ENCODE measurements at regions not wholly inside any gene's neighbourhood (a gene's known extent, or its start where the extent isn't known, plus 50 kb on each side); places are given as distances from the start of the nearest gene placed in this dataset.

GRCh38 chr13:80611310-80611709, 270.4 kb upstream of the SPRY2 start:
- POLR2A ChIA-PET, result no interaction called here
- FAIRE-seq, result no peak

More at GRCh38 chr13:80611310-80611709, 270.4 kb upstream of the SPRY2 start:
- in situ Hi-C loops (cut with MboI) (no loop called here), intact Hi-C loops (cut with micrococcal nuclease; ENCODE audit: unreplicated experiment) (no loop called here)
- H4K20me1 ChIP-seq (ENCODE audit: control insufficient read depth, insufficient read depth), result no peaks in the 10 kb centered on the region
- H3K27ac ChIP-seq (ENCODE audit: control insufficient read depth, insufficient read depth), result no peak overlapping the region
- H3K36me3 ChIP-seq (ENCODE audit: control insufficient read depth in 2 of 2, insufficient read depth in 2 of 2, low read length in 1 of 2), result no peaks in the 10 kb centered on the region
- H3K79me2 ChIP-seq (ENCODE audit: control insufficient read depth, insufficient read depth, low read length), result no peaks in the 10 kb centered on the region
- BruUV-seq (replicated peaks), result no TSS peak
- no peak for DNase-seq (ENCODE audit: low read depth, low spot score)
- TF ChIP-seq SREBF2 (IDR thresholded peaks at IDR 0.05; ENCODE audit: low read length), result no peak
- no peak for TF ChIP-seq ZBTB40 (IDR thresholded peaks at IDR 0.05; ENCODE audit: borderline replicate concordance)
- no peak for TF ChIP-seq TBL1XR1 (IDR thresholded peaks at IDR 0.05; ENCODE audit: low read depth, low read length)
- TF ChIP-seq FOXK2 (IDR thresholded peaks at IDR 0.05), result no peak
- TF ChIP-seq EGR1 (IDR thresholded peaks at IDR 0.05; ENCODE audit: borderline replicate concordance in 1 of 2, low read depth in 2 of 2, low read length in 2 of 2), result no peak
- TF ChIP-seq MAX (IDR thresholded peaks at IDR 0.05; ENCODE audit: low read depth, low read length), result no peak
- no peak for TF ChIP-seq ZBTB33 (IDR thresholded peaks at IDR 0.05)
- TF ChIP-seq NR2C2 (IDR thresholded peaks at IDR 0.05; ENCODE audit: borderline replicate concordance, control insufficient read depth, insufficient read length, low read depth), result no peak
- no peak for TF ChIP-seq STAT3 (IDR thresholded peaks at IDR 0.05; ENCODE audit: low read depth, low read length)
- TF ChIP-seq POLR2AphosphoS2 (IDR thresholded peaks at IDR 0.05; ENCODE audit: low read depth, low read length), result no peak
- no peak for TF ChIP-seq HDGF (IDR thresholded peaks at IDR 0.05)
- TF ChIP-seq SREBF1 (IDR thresholded peaks at IDR 0.05; ENCODE audit: low read length), result no peak
- TF ChIP-seq WRNIP1 (IDR thresholded peaks at IDR 0.05; ENCODE audit: borderline replicate concordance, low read depth, low read length), result no peak
- no peak for TF ChIP-seq SIN3A (IDR thresholded peaks at IDR 0.05; ENCODE audit: low read depth, low read length)
- no peak for TF ChIP-seq SP1 (IDR thresholded peaks at IDR 0.05; ENCODE audit: low read depth, low read length)
- TF ChIP-seq BCL11A (IDR thresholded peaks at IDR 0.05; ENCODE audit: low read depth, low read length), result no peak
- TF ChIP-seq E4F1 (IDR thresholded peaks at IDR 0.05; ENCODE audit: borderline replicate concordance, partially characterized antibody), result no peak
- no peak for ATAC-seq
- H3K4me2 ChIP-seq (ENCODE audit: control insufficient read depth, insufficient read depth), result no peak overlapping the region
- ChIA-PET CTCF (interaction anchor here (1.1 kb wide), 1 partner anchor 181 kb away, joined by 3 read pairs; no protein-coding TSS in a partner anchor), RAD21 (ENCODE audit: unreplicated experiment) (no interaction called here), SMC1A (ENCODE audit: uncharacterized antibody, unreplicated experiment) (interaction anchor here (1.8 kb wide), 2 partner anchors 11 to 20 kb away, joined by 4 to 7 read pairs; no protein-coding TSS in a partner anchor)
- H3K4me3 ChIP-seq, result no peak overlapping the region
- H3K9me3 ChIP-seq (replicated peaks; ENCODE audit: control insufficient read depth, insufficient read depth, low read length), result no peaks in the 10 kb centered on the region
- no peaks in the 10 kb centered on the region for H3K27me3 ChIP-seq (replicated peaks in 1 of 2; ENCODE audit: control insufficient read depth in 2 of 2, insufficient read depth in 2 of 2, low read length in 1 of 2)
- H3K9ac ChIP-seq (ENCODE audit: control insufficient read depth, insufficient read depth, low read length), result no peak overlapping the region
- 45% methylated on average over 1 of the region's 1 CpG for WGBS (ENCODE audit: insufficient coverage, insufficient replicate concordance, low lambda C conversion rate, missing lambda C conversion rate)
- H2AFZ ChIP-seq (ENCODE audit: control insufficient read depth, low read depth, low read length), result no peak overlapping the region
- no peaks in the 10 kb centered on the region for H3K4me1 ChIP-seq (ENCODE audit: control insufficient read depth, insufficient read depth, low read length)

Data from GM12878 (cell line).